ENCODE measurements at regions not wholly inside any gene's neighbourhood (a gene's known extent, or its start where the extent isn't known, plus 50 kb on each side); places are given as distances from the start of the nearest gene placed in this dataset.

- H3K4me1 Mint-ChIP-seq, result no peaks in the 10 kb centered on the region
- no peaks in the 10 kb centered on the region for H3K27me3 Mint-ChIP-seq
- no peak for DNase-seq
- no peak overlapping the region for H3K27ac Mint-ChIP-seq
- POLR2A ChIA-PET, result no interaction called here
- CTCF ChIA-PET, result no interaction called here
- H3K36me3 Mint-ChIP-seq (ENCODE audit: low read depth), result no peaks in the 10 kb centered on the region
- no peak overlapping the region for H3K4me3 Mint-ChIP-seq
- H3K9me3 Mint-ChIP-seq, result peaks cover 4% of the 10 kb centered on the region
Observed at GRCh38 chr5:8436924-8437323, 568.0 kb downstream of the MTRR start.

DNA sequence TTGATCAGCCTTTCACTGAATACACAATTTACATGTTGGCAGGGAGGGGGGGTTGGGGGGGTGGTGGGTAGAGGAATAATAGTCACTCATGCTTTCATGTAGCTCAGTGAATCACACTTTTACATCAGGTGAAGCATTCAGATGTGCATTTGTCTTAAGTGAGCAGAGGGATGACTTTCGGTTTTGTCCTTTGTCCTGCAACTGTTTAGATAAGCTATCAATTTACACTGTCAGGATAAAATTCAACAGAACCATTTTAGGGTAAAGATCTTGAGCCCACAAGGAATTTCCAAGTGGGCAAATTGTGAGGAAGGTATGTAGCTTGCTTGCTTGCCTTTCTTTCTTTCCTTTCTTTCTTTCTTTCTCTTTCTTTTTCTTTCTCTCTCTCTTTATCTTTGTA lies 576.2 kb downstream of the MTRR start:
- Mint-ChIP-seq H3K27me3 (no peaks in the 10 kb centered on the region), H3K9me3 (peaks cover 2% of the 10 kb centered on the region), H3K4me3 (no peak overlapping the region), H3K27ac (no peak overlapping the region), H3K4me1 (no peaks in the 10 kb centered on the region), H3K36me3 (ENCODE audit: low read depth) (no peaks in the 10 kb centered on the region)
- ChIA-PET CTCF (no interaction called here), POLR2A (no interaction called here)
- no peak for DNase-seq

GRCh38 chr5:8446179-8446578 lies 577.2 kb downstream of the MTRR start:
- H3K27ac Mint-ChIP-seq, result no peak overlapping the region
- ChIA-PET CTCF (no interaction called here), POLR2A (no interaction called here)
- no peaks in the 10 kb centered on the region for H3K36me3 Mint-ChIP-seq (ENCODE audit: low read depth)
- H3K9me3 Mint-ChIP-seq, result peaks cover 2% of the 10 kb centered on the region
- H3K4me1 Mint-ChIP-seq, result no peaks in the 10 kb centered on the region
- H3K27me3 Mint-ChIP-seq, result no peaks in the 10 kb centered on the region
- no peak for DNase-seq
- H3K4me3 Mint-ChIP-seq, result no peak overlapping the region

DNA sequence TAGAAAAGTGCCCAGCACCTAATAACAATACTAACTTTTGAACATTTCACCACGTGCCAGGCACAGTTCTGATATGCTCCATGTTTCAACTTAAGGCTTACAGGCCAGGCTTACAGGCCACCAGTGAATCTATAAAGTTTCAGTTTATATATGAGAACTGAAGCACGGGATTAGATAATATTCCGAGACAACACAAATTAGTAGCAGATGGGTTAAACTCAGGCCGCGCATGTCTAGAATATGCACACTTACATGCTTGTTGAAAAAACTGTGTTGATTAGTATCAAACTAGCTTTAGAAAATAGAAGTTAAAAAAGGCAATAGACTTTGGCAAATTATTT lies 587.9 kb downstream of the MTRR start:
- ChIA-PET CTCF (no interaction called here), POLR2A (no interaction called here)
- DNase-seq, result no peak
- Mint-ChIP-seq H3K27me3 (peaks cover 2% of the 10 kb centered on the region), H3K27ac (peak overlapping the region; percentile 51), H3K9me3 (peaks cover 6% of the 10 kb centered on the region), H3K4me3 (peak overlapping the region; percentile 72), H3K36me3 (ENCODE audit: low read depth) (no peaks in the 10 kb centered on the region), H3K4me1 (peaks cover 6% of the 10 kb centered on the region)

GRCh38 chr5:8457187-8458037 lies 588.5 kb downstream of the MTRR start:
- CTCF ChIA-PET, result no interaction called here
- Mint-ChIP-seq H3K4me3 (peak overlapping the region; percentile 72), H3K36me3 (ENCODE audit: low read depth) (no peaks in the 10 kb centered on the region), H3K4me1 (peaks cover 6% of the 10 kb centered on the region), H3K9me3 (peaks cover 6% of the 10 kb centered on the region), H3K27me3 (peaks cover 2% of the 10 kb centered on the region), H3K27ac (peak overlapping the region; percentile 51)
- POLR2A ChIA-PET, result no interaction called here
- DNase-seq, result peak; percentile 72

DNA sequence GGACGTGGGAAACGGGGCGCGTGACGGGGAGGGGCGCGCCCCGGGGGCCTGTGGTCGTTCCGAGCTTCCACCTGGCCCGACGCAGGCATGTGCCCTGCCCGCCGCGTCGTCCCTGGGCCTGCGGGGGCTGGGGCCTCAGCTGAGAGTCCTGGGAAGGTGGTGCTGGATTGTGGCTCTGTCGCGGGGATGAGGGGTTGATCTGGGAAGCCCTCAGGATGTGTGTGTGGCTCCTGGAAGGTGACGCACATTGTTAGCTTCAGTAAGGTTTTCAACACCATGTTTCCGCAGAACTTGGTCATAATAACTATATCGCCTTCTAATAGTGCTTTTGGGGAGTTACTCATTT lies 589.1 kb downstream of the MTRR start:
- Mint-ChIP-seq H3K36me3 (ENCODE audit: low read depth) (no peaks in the 10 kb centered on the region), H3K27ac (peak overlapping the region; percentile 35), H3K27me3 (peaks cover 2% of the 10 kb centered on the region), H3K9me3 (peaks cover 6% of the 10 kb centered on the region), H3K4me3 (peak overlapping the region; percentile 72), H3K4me1 (peaks cover 6% of the 10 kb centered on the region)
- CTCF ChIA-PET, result no interaction called here
- POLR2A ChIA-PET, result no interaction called here
- DNase-seq, result no peak

GRCh38 chr5:8461543-8461942 lies 592.6 kb downstream of the MTRR start:
- Mint-ChIP-seq H3K4me3 (no peak overlapping the region), H3K27ac (no peak overlapping the region), H3K36me3 (ENCODE audit: low read depth) (no peaks in the 10 kb centered on the region), H3K9me3 (peaks cover 6% of the 10 kb centered on the region), H3K27me3 (peaks cover 2% of the 10 kb centered on the region), H3K4me1 (peaks cover 6% of the 10 kb centered on the region)
- DNase-seq, result no peak
- CTCF ChIA-PET, result interaction anchor here (1.6 kb wide), 1 partner anchor 10 kb away, joined by 3 read pairs; no protein-coding TSS in a partner anchor
- POLR2A ChIA-PET, result no interaction called here

- ChIA-PET POLR2A (no interaction called here), CTCF (no interaction called here)
- Mint-ChIP-seq H3K27ac (no peak overlapping the region), H3K27me3 (no peaks in the 10 kb centered on the region), H3K4me3 (no peak overlapping the region), H3K36me3 (ENCODE audit: low read depth) (no peaks in the 10 kb centered on the region), H3K4me1 (peaks cover 2% of the 10 kb centered on the region), H3K9me3 (peaks cover 3% of the 10 kb centered on the region)
- DNase-seq, result no peak
Observed at GRCh38 chr5:8462565-8462964, 593.6 kb downstream of the MTRR start.

DNA sequence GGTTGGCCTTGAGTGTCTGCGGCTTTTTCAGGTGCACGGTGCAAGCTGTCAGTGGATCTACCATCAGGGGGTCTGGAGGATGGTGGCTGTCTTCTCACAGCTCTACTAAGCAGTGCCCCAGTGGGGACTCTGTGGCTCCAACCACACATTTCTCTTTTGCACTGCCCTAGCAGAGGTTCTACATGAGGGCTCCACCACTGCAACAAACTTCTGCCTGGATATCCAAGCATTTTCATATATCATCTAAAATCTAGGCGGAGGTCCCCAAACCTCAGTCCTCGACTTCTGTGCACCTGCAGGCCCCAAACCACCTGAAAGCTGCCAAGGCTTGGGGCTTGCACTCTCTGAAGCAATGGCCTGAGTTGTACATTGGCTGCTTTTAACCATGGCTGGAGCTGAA lies 601.5 kb downstream of the MTRR start:
- Mint-ChIP-seq H3K27ac (no peak overlapping the region), H3K36me3 (ENCODE audit: low read depth) (no peaks in the 10 kb centered on the region), H3K4me1 (no peaks in the 10 kb centered on the region), H3K4me3 (no peak overlapping the region), H3K9me3 (peaks cover 22% of the 10 kb centered on the region), H3K27me3 (no peaks in the 10 kb centered on the region)
- ChIA-PET CTCF (no interaction called here), POLR2A (no interaction called here)
- no peak for DNase-seq

DNA sequence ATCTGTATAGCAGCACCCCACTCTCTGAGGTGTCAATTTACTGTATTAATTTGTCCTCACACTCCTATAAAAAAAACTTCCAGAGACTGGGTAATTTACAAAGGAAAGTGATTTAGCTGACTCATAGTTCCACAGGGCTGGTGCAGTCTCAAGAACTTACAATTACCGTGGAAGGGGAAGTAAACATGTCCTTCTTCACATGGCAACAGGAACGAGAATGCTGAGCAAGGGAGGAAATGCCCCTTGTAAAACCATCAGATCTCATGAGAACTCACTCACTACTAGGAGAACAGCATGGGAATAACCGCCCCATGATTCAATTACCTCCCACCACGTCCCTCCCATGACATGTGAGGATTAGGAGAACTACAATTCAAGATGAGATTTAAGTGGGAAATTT lies 602.6 kb downstream of the MTRR start:
- Mint-ChIP-seq H3K4me3 (no peak overlapping the region), H3K27ac (no peak overlapping the region), H3K27me3 (no peaks in the 10 kb centered on the region), H3K36me3 (ENCODE audit: low read depth) (no peaks in the 10 kb centered on the region), H3K9me3 (peaks cover 22% of the 10 kb centered on the region), H3K4me1 (no peaks in the 10 kb centered on the region)
- CTCF ChIA-PET, result no interaction called here
- no peak for DNase-seq
- POLR2A ChIA-PET, result no interaction called here

DNA sequence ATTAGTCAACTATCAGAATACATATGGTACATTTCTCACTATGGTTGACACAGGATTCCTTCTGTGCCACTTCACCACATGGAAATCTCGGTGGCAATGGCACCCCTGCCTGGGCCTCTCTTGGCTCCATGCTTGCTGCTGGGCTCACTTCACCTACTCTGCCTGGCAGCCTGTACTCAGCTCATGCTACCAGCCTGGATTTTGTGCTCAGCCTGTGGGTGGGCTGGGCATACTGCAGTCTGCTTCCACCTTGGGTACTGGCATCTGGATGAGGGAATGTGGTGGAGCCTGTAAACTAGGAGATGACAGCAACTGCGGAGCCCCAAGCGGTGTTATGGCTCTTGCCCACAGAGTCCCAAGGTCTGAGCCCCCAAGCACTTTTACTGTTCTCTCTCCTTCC lies 604.1 kb downstream of the MTRR start:
- no peak for DNase-seq
- ChIA-PET CTCF (no interaction called here), POLR2A (no interaction called here)
- Mint-ChIP-seq H3K36me3 (ENCODE audit: low read depth) (no peaks in the 10 kb centered on the region), H3K4me3 (no peak overlapping the region), H3K9me3 (peaks cover 22% of the 10 kb centered on the region), H3K4me1 (no peaks in the 10 kb centered on the region), H3K27ac (no peak overlapping the region), H3K27me3 (no peaks in the 10 kb centered on the region)

GRCh38 chr5:8473827-8474568 lies 605.0 kb downstream of the MTRR start:
- H3K9me3 Mint-ChIP-seq, result peaks cover 22% of the 10 kb centered on the region
- no peak for DNase-seq
- no peaks in the 10 kb centered on the region for H3K36me3 Mint-ChIP-seq (ENCODE audit: low read depth)
- no peaks in the 10 kb centered on the region for H3K27me3 Mint-ChIP-seq
- no peaks in the 10 kb centered on the region for H3K4me1 Mint-ChIP-seq
- ChIA-PET CTCF (no interaction called here), POLR2A (no interaction called here)
- H3K4me3 Mint-ChIP-seq, result no peak overlapping the region
- H3K27ac Mint-ChIP-seq, result no peak overlapping the region

DNA sequence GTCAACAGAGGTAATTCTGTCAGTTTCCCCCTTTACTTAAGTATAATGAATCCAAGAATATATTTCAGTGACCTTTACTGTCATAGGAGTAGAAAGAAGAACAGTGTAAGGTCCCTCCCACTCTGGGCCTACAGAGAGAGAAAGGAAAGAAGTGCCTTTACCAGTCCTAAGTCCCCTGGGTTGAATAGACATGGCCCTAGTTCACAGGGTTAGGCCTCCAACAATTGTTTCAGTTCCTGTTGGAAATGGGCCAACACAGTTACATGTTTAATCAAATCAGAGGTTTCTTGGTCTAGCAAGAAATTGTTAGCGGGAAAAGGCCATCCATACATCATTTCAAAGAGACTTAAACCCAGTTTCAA lies 605.6 kb downstream of the MTRR start:
- Mint-ChIP-seq H3K27ac (no peak overlapping the region), H3K27me3 (no peaks in the 10 kb centered on the region), H3K36me3 (ENCODE audit: low read depth) (no peaks in the 10 kb centered on the region), H3K4me3 (no peak overlapping the region), H3K4me1 (no peaks in the 10 kb centered on the region), H3K9me3 (peaks cover 21% of the 10 kb centered on the region)
- POLR2A ChIA-PET, result no interaction called here
- DNase-seq, result no peak
- CTCF ChIA-PET, result no interaction called here

- no peak overlapping the region for H3K27ac Mint-ChIP-seq
- no peaks in the 10 kb centered on the region for H3K36me3 Mint-ChIP-seq (ENCODE audit: low read depth)
- peaks cover 1% of the 10 kb centered on the region for H3K9me3 Mint-ChIP-seq
- H3K4me3 Mint-ChIP-seq, result no peak overlapping the region
- no peak for DNase-seq
- no peaks in the 10 kb centered on the region for H3K4me1 Mint-ChIP-seq
- POLR2A ChIA-PET, result no interaction called here
- CTCF ChIA-PET, result no interaction called here
- H3K27me3 Mint-ChIP-seq, result no peaks in the 10 kb centered on the region
Observed at GRCh38 chr5:8478326-8478725, 609.4 kb downstream of the MTRR start.

Data from activated CD4-positive, alpha-beta memory T cell treated with anti-CD3 and anti-CD28 coated beads, Interleukin-2, amount 10 ng/mL, durations not matched to agents 7 days and 5 days (primary cell).